MM.1S (cell line): ENCODE measurements at regions not wholly inside any gene's neighbourhood (a gene's known extent, or its start where the extent isn't known, plus 50 kb on each side); places are given as distances from the start of the nearest gene placed in this dataset.

Source experiments
- DNase-seq: peaks from one replicate; pipeline ENCODE4 v3.0.0-alpha.2; 2015
- H2AFZ ChIP-seq: fragments of 300-600 bp; sonication (generic); 2 replicates; pipeline ENCODE4 v1.6.0; 2016; ENCODE audit warnings: antibody characterized with exemption, low read length
- H3F3A ChIP-seq: fragments of 300-600 bp; sonication (generic); 2 replicates; pipeline ENCODE4 v1.6.1; 2016; ENCODE audit warnings: mild to moderate bottlenecking, antibody characterized with exemption, low read length, moderate library complexity, mixed read lengths; ENCODE audit not compliant: insufficient read depth
- H3K27ac ChIP-seq: fragments of 300-600 bp; sonication (generic); 2 replicates; pipeline ENCODE4 v1.5.1; 2016; ENCODE audit warnings: mild to moderate bottlenecking, low read length
- H3K27me3 ChIP-seq: fragments of 300-600 bp; sonication (generic); replicated peaks from 2 replicates; pipeline ENCODE4 v1.6.0; 2016; ENCODE audit warnings: low read length; ENCODE audit not compliant: insufficient read depth
- H3K36me3 ChIP-seq: fragments of 300-600 bp; sonication (generic); replicated peaks from 2 replicates; pipeline ENCODE4 v1.6.1; 2016; ENCODE audit warnings: mild to moderate bottlenecking, low read length, mixed read lengths; ENCODE audit not compliant: insufficient read depth
- H3K4me1 ChIP-seq: fragments of 300-600 bp; sonication (generic); 2 replicates; pipeline ENCODE4 v1.6.1; 2016; ENCODE audit warnings: low read length, mixed read lengths
- H3K4me2 ChIP-seq: fragments of 300-600 bp; sonication (generic); 2 replicates; pipeline ENCODE4 v1.6.0; 2016; ENCODE audit warnings: low read depth, low read length
- H3K4me3 ChIP-seq: fragments of 300-600 bp; sonication (generic); 2 replicates; pipeline ENCODE4 v1.5.1; 2016; ENCODE audit warnings: low read length, mixed read lengths
- H3K79me2 ChIP-seq: fragments of 300-600 bp; sonication (generic); 2 replicates; pipeline ENCODE4 v1.6.1; 2016; ENCODE audit warnings: mixed run types, low read length, mixed read lengths
- H3K9ac ChIP-seq: fragments of 300-600 bp; sonication (generic); 2 replicates; pipeline ENCODE4 v1.6.1; 2016; ENCODE audit warnings: low read length, mixed read lengths
- H3K9me2 ChIP-seq: fragments of 300-600 bp; sonication (generic); replicated peaks from 2 replicates; pipeline ENCODE4 v1.6.1; 2016; ENCODE audit warnings: mild to moderate bottlenecking, low read length, mixed read lengths; ENCODE audit not compliant: insufficient read depth
- H3K9me3 ChIP-seq: fragments of 300-600 bp; sonication (generic); replicated peaks from 2 replicates; pipeline ENCODE4 v1.6.1; 2016; ENCODE audit warnings: mild to moderate bottlenecking, low read length, mixed read lengths; ENCODE audit not compliant: insufficient read depth
- H4K20me1 ChIP-seq: fragments of 300-600 bp; sonication (generic); 2 replicates; pipeline ENCODE4 v1.6.1; 2016; ENCODE audit warnings: mild to moderate bottlenecking, low read length, moderate library complexity, mixed read lengths; ENCODE audit not compliant: insufficient read depth
- EZH2 ChIP-seq: fragments of 300-600 bp; sonication (generic); optimal IDR thresholded peaks from 2 replicates; pipeline ENCODE3; 2017; ENCODE audit warnings: low read depth, mild to moderate bottlenecking, antibody characterized with exemption, low read length, mixed read lengths
- EZH2phosphoT487 ChIP-seq: fragments of 300-600 bp; sonication (generic); IDR thresholded peaks from 2 replicates; pipeline ENCODE4 v1.6.1; 2018; ENCODE audit warnings: antibody characterized with exemption, low read length
- TF ChIP-seq, protein P1 (sequence below): fragments of 300-600 bp; sonication (generic); IDR thresholded peaks from 2 replicates; pipeline ENCODE4 v1.5.1; 2016; ENCODE audit warnings: antibody characterized with exemption, low read length, mixed read lengths

- Histone ChIP-seq H3K27ac (no peak overlapping the region), H3K36me3 (no peaks in the 10 kb centered on the region), H3K4me1 (no peaks in the 10 kb centered on the region), H3K9ac (no peak overlapping the region), H3K79me2 (no peaks in the 10 kb centered on the region), H4K20me1 (no peaks in the 10 kb centered on the region), H3K27me3 (no peaks in the 10 kb centered on the region), H3K4me2 (no peak overlapping the region), H3K4me3 (no peak overlapping the region), H2AFZ (no peak overlapping the region), H3K9me3 (no peaks in the 10 kb centered on the region; the same call in 1 of the 2 replicates), H3F3A (no peaks in the 10 kb centered on the region), H3K9me2 (no peaks in the 10 kb centered on the region)
- TF ChIP-seq, protein P1, sequence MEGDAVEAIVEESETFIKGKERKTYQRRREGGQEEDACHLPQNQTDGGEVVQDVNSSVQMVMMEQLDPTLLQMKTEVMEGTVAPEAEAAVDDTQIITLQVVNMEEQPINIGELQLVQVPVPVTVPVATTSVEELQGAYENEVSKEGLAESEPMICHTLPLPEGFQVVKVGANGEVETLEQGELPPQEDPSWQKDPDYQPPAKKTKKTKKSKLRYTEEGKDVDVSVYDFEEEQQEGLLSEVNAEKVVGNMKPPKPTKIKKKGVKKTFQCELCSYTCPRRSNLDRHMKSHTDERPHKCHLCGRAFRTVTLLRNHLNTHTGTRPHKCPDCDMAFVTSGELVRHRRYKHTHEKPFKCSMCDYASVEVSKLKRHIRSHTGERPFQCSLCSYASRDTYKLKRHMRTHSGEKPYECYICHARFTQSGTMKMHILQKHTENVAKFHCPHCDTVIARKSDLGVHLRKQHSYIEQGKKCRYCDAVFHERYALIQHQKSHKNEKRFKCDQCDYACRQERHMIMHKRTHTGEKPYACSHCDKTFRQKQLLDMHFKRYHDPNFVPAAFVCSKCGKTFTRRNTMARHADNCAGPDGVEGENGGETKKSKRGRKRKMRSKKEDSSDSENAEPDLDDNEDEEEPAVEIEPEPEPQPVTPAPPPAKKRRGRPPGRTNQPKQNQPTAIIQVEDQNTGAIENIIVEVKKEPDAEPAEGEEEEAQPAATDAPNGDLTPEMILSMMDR, result no peak
- TF ChIP-seq EZH2phosphoT487, result no peak
- TF ChIP-seq EZH2, result no peak
- DNase-seq, result no peak
These were observed 745.0 kb upstream of the ACVR2A start for GRCh38 chr2:147099845-147100244.

DNA sequence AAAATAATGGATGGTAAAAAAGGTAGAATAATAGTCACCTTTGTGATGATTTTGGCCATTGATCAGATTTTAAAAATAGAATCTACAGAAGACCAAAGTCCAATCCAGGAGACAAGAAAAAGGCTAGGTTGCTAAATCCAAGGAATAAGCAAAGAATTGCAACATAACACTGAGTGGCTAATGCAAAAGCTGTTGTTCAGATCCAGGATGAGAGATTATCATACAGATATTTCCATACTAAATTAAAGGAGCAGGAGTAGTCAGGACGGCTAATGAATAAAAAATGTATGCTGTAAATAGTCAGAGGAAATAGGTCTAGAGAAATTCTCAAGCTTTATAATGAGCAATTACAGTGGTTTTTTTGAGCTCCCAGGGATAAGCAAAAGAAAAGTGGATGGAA is 745.9 kb upstream of the ACVR2A start:
- Histone ChIP-seq H3K36me3 (no peaks in the 10 kb centered on the region), H3K27me3 (no peaks in the 10 kb centered on the region), H3K27ac (no peak overlapping the region)

DNA sequence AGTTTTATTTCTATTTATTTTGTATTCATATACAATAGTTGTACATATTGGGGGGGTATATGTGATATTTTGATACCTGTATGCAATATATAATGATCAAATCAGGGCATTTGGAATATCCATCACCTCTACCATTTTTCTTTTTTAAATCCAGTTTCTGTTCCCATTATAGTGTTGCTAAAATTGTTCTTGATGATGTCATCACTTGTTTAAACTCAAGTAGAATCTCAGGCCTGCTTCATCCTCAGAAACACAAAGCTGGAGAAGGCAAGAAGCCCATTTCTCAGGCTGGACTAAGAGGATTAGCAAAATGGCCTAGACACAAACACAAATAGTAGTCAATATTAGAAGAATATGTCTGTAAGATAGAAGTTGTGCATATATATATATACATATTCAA is 747.1 kb upstream of the ACVR2A start:
- Histone ChIP-seq H3K9me3 (no peaks in the 10 kb centered on the region; the same call in 1 of the 2 replicates), H3K4me1 (no peaks in the 10 kb centered on the region), H3K9ac (no peak overlapping the region), H4K20me1 (no peaks in the 10 kb centered on the region), H3K36me3 (no peaks in the 10 kb centered on the region), H3K27ac (no peak overlapping the region), H3K79me2 (no peaks in the 10 kb centered on the region), H3K9me2 (no peaks in the 10 kb centered on the region), H3F3A (no peaks in the 10 kb centered on the region), H2AFZ (no peak overlapping the region), H3K4me2 (no peak overlapping the region), H3K27me3 (no peaks in the 10 kb centered on the region), H3K4me3 (no peak overlapping the region)
- TF ChIP-seq EZH2phosphoT487 (no peak), EZH2 (no peak)
- TF ChIP-seq, protein P1, result no peak
- no peak for DNase-seq

More for the DNA sequence above, 745.9 kb upstream of the ACVR2A start:
- Histone ChIP-seq H3F3A (no peaks in the 10 kb centered on the region), H3K4me2 (no peak overlapping the region), H4K20me1 (no peaks in the 10 kb centered on the region), H3K79me2 (no peaks in the 10 kb centered on the region), H2AFZ (no peak overlapping the region), H3K4me1 (no peaks in the 10 kb centered on the region), H3K4me3 (no peak overlapping the region), H3K9ac (no peak overlapping the region), H3K9me2 (no peaks in the 10 kb centered on the region), H3K9me3 (no peaks in the 10 kb centered on the region; the same call in 1 of the 2 replicates)
- no peak for DNase-seq
- TF ChIP-seq, protein P1, result no peak
- no peak for TF ChIP-seq EZH2
- no peak for TF ChIP-seq EZH2phosphoT487
